NCI-H146 treated with DMSO at 0.1 percent for 48 hours (cell line): ENCODE measurements at regions not wholly inside any gene's neighbourhood (a gene's known extent, or its start where the extent isn't known, plus 50 kb on each side); places are given as distances from the start of the nearest gene placed in this dataset.

Source experiments
- DNase-seq: peaks from one replicate; lab custom pipeline; 2025; ENCODE audit not compliant: unreplicated experiment; lab: John Stamatoyannopoulos, UW

GRCh38 chr14:42676636-42677035, 1070.0 kb downstream of the LRFN5 start:
- no peak for DNase-seq

- DNase-seq = no peak
Observed at GRCh38 chr14:42673963-42674362, 1067.3 kb downstream of the LRFN5 start.

- no peak for DNase-seq
Observed at GRCh38 chr14:42671636-42672035, 1065.0 kb downstream of the LRFN5 start.

GRCh38 chr14:42665083-42665482, 1058.4 kb downstream of the LRFN5 start:
- DNase-seq = no peak

- peak; percentile 15 for DNase-seq
Observed at GRCh38 chr14:42664190-42664589, 1057.5 kb downstream of the LRFN5 start.

GRCh38 chr14:42654707-42655106, 1048.0 kb downstream of the LRFN5 start:
- no peak for DNase-seq

- DNase-seq = no peak
Observed at GRCh38 chr14:42642787-42643186, 1036.1 kb downstream of the LRFN5 start.

GRCh38 chr14:42633504-42634095, 1026.9 kb downstream of the LRFN5 start:
- no peak for DNase-seq

- no peak for DNase-seq
Observed at GRCh38 chr14:42629553-42629952, 1022.9 kb downstream of the LRFN5 start.

GRCh38 chr14:42628602-42629001, 1021.9 kb downstream of the LRFN5 start:
- DNase-seq = no peak

- no peak for DNase-seq
Observed at GRCh38 chr14:42626986-42627385, 1020.3 kb downstream of the LRFN5 start.

GRCh38 chr14:42624980-42625761, 1018.5 kb downstream of the LRFN5 start:
- no peak for DNase-seq

GRCh38 chr14:42617005-42617404, 1010.3 kb downstream of the LRFN5 start:
- DNase-seq = no peak

- no peak for DNase-seq
Observed at GRCh38 chr14:42606839-42607238, 1000.2 kb downstream of the LRFN5 start.

- DNase-seq = no peak
Observed at GRCh38 chr14:42602336-42602845, 995.7 kb downstream of the LRFN5 start.

GRCh38 chr14:42572032-42572431, 965.4 kb downstream of the LRFN5 start:
- DNase-seq = no peak

- DNase-seq = no peak
Observed at GRCh38 chr14:42569227-42569626, 962.6 kb downstream of the LRFN5 start.

- DNase-seq = no peak
Observed at GRCh38 chr14:42565556-42565955, 958.9 kb downstream of the LRFN5 start.

- peak; percentile 2 for DNase-seq
Observed at GRCh38 chr14:42563313-42563712, 956.6 kb downstream of the LRFN5 start.

GRCh38 chr14:42556551-42556950, 949.9 kb downstream of the LRFN5 start:
- no peak for DNase-seq

- no peak for DNase-seq
Observed at GRCh38 chr14:42555365-42555764, 948.7 kb downstream of the LRFN5 start.

GRCh38 chr14:42554091-42554490, 947.4 kb downstream of the LRFN5 start:
- no peak for DNase-seq
